ENCODE measurements at regions not wholly inside any gene's neighbourhood (a gene's known extent, or its start where the extent isn't known, plus 50 kb on each side); places are given as distances from the start of the nearest gene placed in this dataset.

- ATAC-seq (no peak), DNase-seq (no peak)
- no peaks in the 10 kb centered on the region for H3K36me3 ChIP-seq
- no peak overlapping the region for H3K4me3 ChIP-seq
- TF ChIP-seq CTCF (IDR thresholded peaks at IDR 0.05), result no peak
- intact Hi-C loops (cut with DNase I), result loop anchor here in 8 of 10 donors (5.0 to 10.0 kb wide), 5 partner anchors 435 to 1455 kb away; no protein-coding TSS in a partner anchor
- H3K9me3 ChIP-seq, result peaks cover 0 to under 1% (median 0%) of the 10 kb centered on the region in 11 donors
- H3K4me1 ChIP-seq, result peaks cover 0 to 4% (median 0%) of the 10 kb centered on the region in 9 donors
- H3K27me3 ChIP-seq, result no peaks in the 10 kb centered on the region
- WGBS, 2 donors, result 55 to 74% methylated on average over 1 of the region's 1 CpG
- H3K27ac ChIP-seq, result no peak overlapping the region
These were observed 211.9 kb downstream of the RBM43 start for GRCh38 chr2:151049746-151050145.

- TF ChIP-seq CTCF (IDR thresholded peaks at IDR 0.05), result no peak
- H3K9me3 ChIP-seq, result peaks cover 0 to 4% (median 0%) of the 10 kb centered on the region in 11 donors
- ATAC-seq, result no peak
- H3K4me3 ChIP-seq, result no peak overlapping the region
- intact Hi-C loops (cut with DNase I), result loop anchor here in 1 of 10 donors (10.0 kb wide), 1 partner anchor 1454 kb away; no protein-coding TSS in a partner anchor
- H3K27me3 ChIP-seq, result no peaks in the 10 kb centered on the region
- DNase-seq, result no peak
- no peak overlapping the region for H3K27ac ChIP-seq
- no peaks in the 10 kb centered on the region for H3K36me3 ChIP-seq
- H3K4me1 ChIP-seq, result peaks cover 0 to 4% (median 0%) of the 10 kb centered on the region in 9 donors
- 91 to 95% methylated on average over 6 of the region's 6 CpGs for WGBS, 2 donors
These were observed 213.2 kb downstream of the RBM43 start for GRCh38 chr2:151048331-151049054.

- Histone ChIP-seq H3K27ac (no peak overlapping the region), H3K4me3 (no peak overlapping the region), H3K27me3 (no peaks in the 10 kb centered on the region), H3K9me3 (peaks cover 0 to 4% (median 0%) of the 10 kb centered on the region in 11 donors), H3K36me3 (no peaks in the 10 kb centered on the region), H3K4me1 (no peaks in the 10 kb centered on the region)
- 80 to 83% methylated on average over 5 of the region's 5 CpGs for WGBS, 2 donors
- no peak for DNase-seq
- no peak for TF ChIP-seq CTCF (IDR thresholded peaks at IDR 0.05)
- ATAC-seq, result no peak
- intact Hi-C loops (cut with DNase I), result loop anchor here in 2 of 10 donors (5.0 to 10.0 kb wide), 2 partner anchors 1441 to 1449 kb away; no protein-coding TSS in a partner anchor
These were observed 218.2 kb downstream of the RBM43 start for GRCh38 chr2:151043484-151043883.

GRCh38 chr2:151042964-151043363 is 218.7 kb downstream of the RBM43 start:
- H3K27ac ChIP-seq, result no peak overlapping the region
- H3K36me3 ChIP-seq, result no peaks in the 10 kb centered on the region
- H3K9me3 ChIP-seq, result peaks cover 0 to 4% (median 0%) of the 10 kb centered on the region in 11 donors
- intact Hi-C loops (cut with DNase I), result loop anchor here in 2 of 10 donors (5.0 to 10.0 kb wide), 2 partner anchors 1441 to 1448 kb away; no protein-coding TSS in a partner anchor
- no peak overlapping the region for H3K4me3 ChIP-seq
- H3K27me3 ChIP-seq, result no peaks in the 10 kb centered on the region
- WGBS, 2 donors, result 90% methylated on average over 2 of the region's 2 CpGs
- DNase-seq, result no peak
- TF ChIP-seq CTCF (IDR thresholded peaks at IDR 0.05), result no peak
- no peak for ATAC-seq
- no peaks in the 10 kb centered on the region for H3K4me1 ChIP-seq

Measured in heart right ventricle (tissue), 16 donors.